PC-9 (cell line): ENCODE measurements at regions not wholly inside any gene's neighbourhood (a gene's known extent, or its start where the extent isn't known, plus 50 kb on each side); places are given as distances from the start of the nearest gene placed in this dataset.

Experiments used
- CTCF ChIP-seq: fragments of 200-600 bp; sonication (generic); conservative IDR thresholded peaks from 2 replicates; pipeline ENCODE4 v1.6.1; 2017; ENCODE audit warnings: mixed run types, antibody characterized with exemption, mild to moderate bottlenecking, moderate library complexity
- EZH2 ChIP-seq: fragments of 200-600 bp; sonication (generic); IDR thresholded peaks from 2 replicates; pipeline ENCODE4 v1.8.0; 2017; ENCODE audit warnings: antibody characterized with exemption, low read depth

GRCh38 chr13:21304256-21304655 lies 127.8 kb downstream of the MRPL57 start:
- TF ChIP-seq EZH2 (no peak), CTCF (no peak)
